ENCODE measurements at regions not wholly inside any gene's neighbourhood (a gene's known extent, or its start where the extent isn't known, plus 50 kb on each side); places are given as distances from the start of the nearest gene placed in this dataset.

DNA sequence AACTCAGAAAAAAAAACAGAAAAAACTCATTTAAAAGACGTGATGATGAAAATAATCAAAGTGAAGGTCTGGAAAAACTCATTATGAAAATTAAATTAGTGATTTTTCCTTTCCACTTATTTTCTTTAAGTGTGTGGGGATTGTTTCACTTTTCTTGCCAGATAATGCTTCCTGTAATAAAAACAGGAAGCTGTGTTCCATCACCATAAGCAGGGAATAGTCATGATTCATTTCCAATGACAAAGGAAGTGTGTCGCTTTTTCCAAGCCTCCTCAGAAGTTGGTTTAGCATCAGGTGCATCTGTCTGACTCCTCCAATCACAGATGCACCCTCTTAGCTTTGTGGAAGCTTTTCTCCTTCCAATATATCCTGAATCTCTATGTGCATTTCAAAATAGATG is 2068.7 kb downstream of the MAT2B start:
- peaks cover 29% of the 10 kb centered on the region for H3K9me3 Mint-ChIP-seq
- H3K36me3 Mint-ChIP-seq: peaks cover 27% of the 10 kb centered on the region
- no peak overlapping the region for H3K4me3 Mint-ChIP-seq
- ATAC-seq: no peak
- no peak for DNase-seq (ENCODE audit: low spot score)
- no peaks in the 10 kb centered on the region for H3K4me1 Mint-ChIP-seq
- no peak overlapping the region for H3K27ac Mint-ChIP-seq
- no peaks in the 10 kb centered on the region for H3K27me3 Mint-ChIP-seq (ENCODE audit: low read depth)
- no peak for TF ChIP-seq NR2C2 (CRISPR knock-in tag; IDR thresholded peaks at IDR 0.05)
- TF ChIP-seq, protein P1, sequence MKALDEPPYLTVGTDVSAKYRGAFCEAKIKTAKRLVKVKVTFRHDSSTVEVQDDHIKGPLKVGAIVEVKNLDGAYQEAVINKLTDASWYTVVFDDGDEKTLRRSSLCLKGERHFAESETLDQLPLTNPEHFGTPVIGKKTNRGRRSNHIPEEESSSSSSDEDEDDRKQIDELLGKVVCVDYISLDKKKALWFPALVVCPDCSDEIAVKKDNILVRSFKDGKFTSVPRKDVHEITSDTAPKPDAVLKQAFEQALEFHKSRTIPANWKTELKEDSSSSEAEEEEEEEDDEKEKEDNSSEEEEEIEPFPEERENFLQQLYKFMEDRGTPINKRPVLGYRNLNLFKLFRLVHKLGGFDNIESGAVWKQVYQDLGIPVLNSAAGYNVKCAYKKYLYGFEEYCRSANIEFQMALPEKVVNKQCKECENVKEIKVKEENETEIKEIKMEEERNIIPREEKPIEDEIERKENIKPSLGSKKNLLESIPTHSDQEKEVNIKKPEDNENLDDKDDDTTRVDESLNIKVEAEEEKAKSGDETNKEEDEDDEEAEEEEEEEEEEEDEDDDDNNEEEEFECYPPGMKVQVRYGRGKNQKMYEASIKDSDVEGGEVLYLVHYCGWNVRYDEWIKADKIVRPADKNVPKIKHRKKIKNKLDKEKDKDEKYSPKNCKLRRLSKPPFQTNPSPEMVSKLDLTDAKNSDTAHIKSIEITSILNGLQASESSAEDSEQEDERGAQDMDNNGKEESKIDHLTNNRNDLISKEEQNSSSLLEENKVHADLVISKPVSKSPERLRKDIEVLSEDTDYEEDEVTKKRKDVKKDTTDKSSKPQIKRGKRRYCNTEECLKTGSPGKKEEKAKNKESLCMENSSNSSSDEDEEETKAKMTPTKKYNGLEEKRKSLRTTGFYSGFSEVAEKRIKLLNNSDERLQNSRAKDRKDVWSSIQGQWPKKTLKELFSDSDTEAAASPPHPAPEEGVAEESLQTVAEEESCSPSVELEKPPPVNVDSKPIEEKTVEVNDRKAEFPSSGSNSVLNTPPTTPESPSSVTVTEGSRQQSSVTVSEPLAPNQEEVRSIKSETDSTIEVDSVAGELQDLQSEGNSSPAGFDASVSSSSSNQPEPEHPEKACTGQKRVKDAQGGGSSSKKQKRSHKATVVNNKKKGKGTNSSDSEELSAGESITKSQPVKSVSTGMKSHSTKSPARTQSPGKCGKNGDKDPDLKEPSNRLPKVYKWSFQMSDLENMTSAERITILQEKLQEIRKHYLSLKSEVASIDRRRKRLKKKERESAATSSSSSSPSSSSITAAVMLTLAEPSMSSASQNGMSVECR (CRISPR knock-in tag; IDR thresholded peaks at IDR 0.05; ENCODE audit: borderline replicate concordance): no peak
- TF ChIP-seq, protein P2, sequence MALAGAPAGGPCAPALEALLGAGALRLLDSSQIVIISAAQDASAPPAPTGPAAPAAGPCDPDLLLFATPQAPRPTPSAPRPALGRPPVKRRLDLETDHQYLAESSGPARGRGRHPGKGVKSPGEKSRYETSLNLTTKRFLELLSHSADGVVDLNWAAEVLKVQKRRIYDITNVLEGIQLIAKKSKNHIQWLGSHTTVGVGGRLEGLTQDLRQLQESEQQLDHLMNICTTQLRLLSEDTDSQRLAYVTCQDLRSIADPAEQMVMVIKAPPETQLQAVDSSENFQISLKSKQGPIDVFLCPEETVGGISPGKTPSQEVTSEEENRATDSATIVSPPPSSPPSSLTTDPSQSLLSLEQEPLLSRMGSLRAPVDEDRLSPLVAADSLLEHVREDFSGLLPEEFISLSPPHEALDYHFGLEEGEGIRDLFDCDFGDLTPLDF (CRISPR knock-in tag; IDR thresholded peaks at IDR 0.05): no peak
- TF ChIP-seq NR1H2 (CRISPR knock-in tag; IDR thresholded peaks at IDR 0.05): no peak
- TF ChIP-seq SMAD4 (CRISPR knock-in tag; IDR thresholded peaks at IDR 0.05): no peak
- TF ChIP-seq, protein P3, sequence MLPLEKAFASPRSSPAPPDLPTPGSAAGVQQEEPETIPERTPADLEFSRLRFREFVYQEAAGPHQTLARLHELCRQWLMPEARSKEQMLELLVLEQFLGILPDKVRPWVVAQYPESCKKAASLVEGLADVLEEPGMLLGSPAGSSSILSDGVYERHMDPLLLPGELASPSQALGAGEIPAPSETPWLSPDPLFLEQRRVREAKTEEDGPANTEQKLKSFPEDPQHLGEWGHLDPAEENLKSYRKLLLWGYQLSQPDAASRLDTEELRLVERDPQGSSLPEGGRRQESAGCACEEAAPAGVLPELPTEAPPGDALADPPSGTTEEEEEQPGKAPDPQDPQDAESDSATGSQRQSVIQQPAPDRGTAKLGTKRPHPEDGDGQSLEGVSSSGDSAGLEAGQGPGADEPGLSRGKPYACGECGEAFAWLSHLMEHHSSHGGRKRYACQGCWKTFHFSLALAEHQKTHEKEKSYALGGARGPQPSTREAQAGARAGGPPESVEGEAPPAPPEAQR (CRISPR knock-in tag; IDR thresholded peaks at IDR 0.05): no peak
- TF ChIP-seq ZNF423 (CRISPR knock-in tag; IDR thresholded peaks at IDR 0.05): no peak
- no peak for TF ChIP-seq RORB (CRISPR knock-in tag; IDR thresholded peaks at IDR 0.05)
- POLR2A ChIA-PET: no interaction called here
- CTCF ChIA-PET: no interaction called here

DNA sequence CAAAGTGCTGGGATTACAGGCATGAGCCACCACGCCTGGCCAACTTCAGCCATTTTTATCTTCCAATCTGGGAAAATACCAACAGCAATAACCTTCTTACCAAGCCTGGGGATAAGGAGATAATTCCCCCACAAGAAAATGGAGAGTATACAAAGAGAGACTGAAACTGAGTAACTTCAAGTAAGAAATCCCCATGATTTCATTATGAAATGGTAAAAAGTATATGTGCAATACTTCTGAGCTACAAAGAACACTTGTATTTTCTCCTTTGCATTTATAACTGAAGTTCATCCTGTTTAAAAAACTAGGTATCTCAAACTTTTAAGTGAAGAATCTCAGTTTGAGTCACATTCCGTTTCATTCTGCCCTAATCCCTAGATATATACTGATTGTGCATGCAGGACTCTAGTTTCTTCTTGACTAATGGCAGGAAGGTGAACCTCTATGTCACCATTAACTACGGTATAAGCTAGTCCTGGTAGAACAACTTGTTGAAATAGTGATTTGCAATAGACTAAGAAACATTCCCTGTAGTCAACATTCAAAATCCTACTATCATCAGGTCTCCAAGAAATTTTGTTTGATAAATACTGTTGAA is 2071.4 kb downstream of the MAT2B start:
- CTCF ChIA-PET: no interaction called here
- Mint-ChIP-seq H3K36me3 (peaks cover 3% of the 10 kb centered on the region; the same call in 1 of the 2 replicates), H3K27me3 (ENCODE audit: low read depth) (no peaks in the 10 kb centered on the region), H3K9me3 (peaks cover 8% of the 10 kb centered on the region), H3K27ac (no peak overlapping the region), H3K4me1 (no peaks in the 10 kb centered on the region), H3K4me3 (no peak overlapping the region)
- TF ChIP-seq, protein P4, sequence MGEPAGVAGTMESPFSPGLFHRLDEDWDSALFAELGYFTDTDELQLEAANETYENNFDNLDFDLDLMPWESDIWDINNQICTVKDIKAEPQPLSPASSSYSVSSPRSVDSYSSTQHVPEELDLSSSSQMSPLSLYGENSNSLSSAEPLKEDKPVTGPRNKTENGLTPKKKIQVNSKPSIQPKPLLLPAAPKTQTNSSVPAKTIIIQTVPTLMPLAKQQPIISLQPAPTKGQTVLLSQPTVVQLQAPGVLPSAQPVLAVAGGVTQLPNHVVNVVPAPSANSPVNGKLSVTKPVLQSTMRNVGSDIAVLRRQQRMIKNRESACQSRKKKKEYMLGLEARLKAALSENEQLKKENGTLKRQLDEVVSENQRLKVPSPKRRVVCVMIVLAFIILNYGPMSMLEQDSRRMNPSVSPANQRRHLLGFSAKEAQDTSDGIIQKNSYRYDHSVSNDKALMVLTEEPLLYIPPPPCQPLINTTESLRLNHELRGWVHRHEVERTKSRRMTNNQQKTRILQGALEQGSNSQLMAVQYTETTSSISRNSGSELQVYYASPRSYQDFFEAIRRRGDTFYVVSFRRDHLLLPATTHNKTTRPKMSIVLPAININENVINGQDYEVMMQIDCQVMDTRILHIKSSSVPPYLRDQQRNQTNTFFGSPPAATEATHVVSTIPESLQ (CRISPR knock-in tag; IDR thresholded peaks at IDR 0.05): no peak
- no peak for TF ChIP-seq PRRX2 (CRISPR knock-in tag; IDR thresholded peaks at IDR 0.05)
- TF ChIP-seq, protein P5, sequence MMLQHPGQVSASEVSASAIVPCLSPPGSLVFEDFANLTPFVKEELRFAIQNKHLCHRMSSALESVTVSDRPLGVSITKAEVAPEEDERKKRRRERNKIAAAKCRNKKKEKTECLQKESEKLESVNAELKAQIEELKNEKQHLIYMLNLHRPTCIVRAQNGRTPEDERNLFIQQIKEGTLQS (CRISPR knock-in tag; conservative IDR thresholded peaks at IDR 0.05): no peak
- no peak for TF ChIP-seq ESRRA (CRISPR knock-in tag; IDR thresholded peaks at IDR 0.05; ENCODE audit: borderline replicate concordance)
- TF ChIP-seq, protein P6, sequence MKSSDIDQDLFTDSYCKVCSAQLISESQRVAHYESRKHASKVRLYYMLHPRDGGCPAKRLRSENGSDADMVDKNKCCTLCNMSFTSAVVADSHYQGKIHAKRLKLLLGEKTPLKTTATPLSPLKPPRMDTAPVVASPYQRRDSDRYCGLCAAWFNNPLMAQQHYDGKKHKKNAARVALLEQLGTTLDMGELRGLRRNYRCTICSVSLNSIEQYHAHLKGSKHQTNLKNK (CRISPR knock-in tag; IDR thresholded peaks at IDR 0.05): no peak
- TF ChIP-seq ZNF416 (CRISPR knock-in tag; IDR thresholded peaks at IDR 0.05): no peak
- TF ChIP-seq EMX1 (CRISPR knock-in tag; IDR thresholded peaks at IDR 0.05): no peak
- TF ChIP-seq NR2C2 (CRISPR knock-in tag; IDR thresholded peaks at IDR 0.05): no peak
- no peak for TF ChIP-seq SOX15 (CRISPR knock-in tag; IDR thresholded peaks at IDR 0.05)
- TF ChIP-seq ZNF219 (CRISPR knock-in tag; IDR thresholded peaks at IDR 0.05; ENCODE audit: borderline replicate concordance): no peak
- no peak for TF ChIP-seq JAZF1 (CRISPR knock-in tag; IDR thresholded peaks at IDR 0.05)
- no peak for TF ChIP-seq SP1 (CRISPR knock-in tag; conservative IDR thresholded peaks at IDR 0.05)
- TF ChIP-seq ZNF263 (CRISPR knock-in tag; IDR thresholded peaks at IDR 0.05; ENCODE audit: low read depth): no peak
- TF ChIP-seq, protein P7, sequence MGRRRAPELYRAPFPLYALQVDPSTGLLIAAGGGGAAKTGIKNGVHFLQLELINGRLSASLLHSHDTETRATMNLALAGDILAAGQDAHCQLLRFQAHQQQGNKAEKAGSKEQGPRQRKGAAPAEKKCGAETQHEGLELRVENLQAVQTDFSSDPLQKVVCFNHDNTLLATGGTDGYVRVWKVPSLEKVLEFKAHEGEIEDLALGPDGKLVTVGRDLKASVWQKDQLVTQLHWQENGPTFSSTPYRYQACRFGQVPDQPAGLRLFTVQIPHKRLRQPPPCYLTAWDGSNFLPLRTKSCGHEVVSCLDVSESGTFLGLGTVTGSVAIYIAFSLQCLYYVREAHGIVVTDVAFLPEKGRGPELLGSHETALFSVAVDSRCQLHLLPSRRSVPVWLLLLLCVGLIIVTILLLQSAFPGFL (CRISPR knock-in tag; IDR thresholded peaks at IDR 0.05; ENCODE audit: borderline replicate concordance): no peak
- no peak for TF ChIP-seq FOXJ3 (CRISPR knock-in tag; IDR thresholded peaks at IDR 0.05; ENCODE audit: borderline replicate concordance)
- no peak for TF ChIP-seq GABPB1 (CRISPR knock-in tag; IDR thresholded peaks at IDR 0.05)
- TF ChIP-seq MYBL2 (CRISPR knock-in tag; IDR thresholded peaks at IDR 0.05): no peak
- no peak for TF ChIP-seq ELF4 (CRISPR knock-in tag; IDR thresholded peaks at IDR 0.05; ENCODE audit: low read depth)
- ATAC-seq (no peak), DNase-seq (ENCODE audit: low spot score) (no peak)
- POLR2A ChIA-PET: no interaction called here
